Stimulated activated CD8-positive, alpha-beta memory T cell treated with anti-CD3 and anti-CD28 coated beads, Interleukin-12 subunit alpha, Interleukin-12 subunit beta, amount 100 ng/mL, for 4 hours (primary cell): ENCODE measurements at regions not wholly inside any gene's neighbourhood (a gene's known extent, or its start where the extent isn't known, plus 50 kb on each side); places are given as distances from the start of the nearest gene placed in this dataset.

Source experiments
- DNase-seq: peaks from one replicate; pipeline ENCODE4 v3.0.0-alpha.2; 2020; ENCODE audit warnings: low read depth

GRCh38 chr13:51518827-51519226, 65.4 kb upstream of the WDFY2 start:
- DNase-seq: no peak

DNA sequence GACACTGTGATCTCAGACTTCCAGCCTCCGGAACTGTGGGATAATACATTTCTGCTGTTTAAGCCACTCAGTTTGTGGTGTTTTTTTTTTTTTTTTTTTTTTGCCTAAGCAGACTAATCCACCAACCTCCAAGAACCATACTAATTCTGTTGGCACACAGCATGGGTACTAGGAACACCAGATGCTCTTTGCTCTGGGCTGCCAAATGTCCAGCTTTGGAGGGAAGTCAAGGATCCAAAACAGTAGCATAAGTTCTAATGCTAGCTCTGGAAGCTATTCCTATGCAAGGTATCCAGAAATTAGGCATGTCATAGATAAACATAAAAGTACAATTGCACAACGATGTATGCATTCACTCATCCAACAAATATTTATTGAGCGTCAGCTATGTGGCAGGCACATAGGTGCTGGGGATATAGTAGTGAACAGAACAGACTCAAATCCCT, 64.5 kb upstream of the WDFY2 start:
- DNase-seq: no peak

DNA sequence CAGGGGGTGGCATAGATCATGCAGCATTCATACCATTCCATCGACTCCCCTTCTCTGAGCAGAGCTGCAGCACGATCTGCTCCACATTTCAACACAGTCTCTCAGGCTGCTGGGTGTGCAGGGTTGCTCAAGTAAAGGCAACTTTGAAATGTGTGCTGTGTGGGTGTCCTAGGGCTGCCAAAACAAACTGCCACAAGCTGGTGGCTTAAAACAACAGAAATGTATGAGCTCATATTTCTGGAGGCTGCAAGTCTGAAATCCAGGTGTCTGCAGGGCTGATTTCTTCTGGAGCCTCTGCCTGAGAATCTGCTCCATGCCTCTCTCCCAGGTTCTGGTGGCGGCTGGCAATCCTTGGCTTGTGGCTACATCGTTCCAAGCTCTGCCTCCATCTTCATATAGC, 63.7 kb upstream of the WDFY2 start:
- DNase-seq: no peak

DNA sequence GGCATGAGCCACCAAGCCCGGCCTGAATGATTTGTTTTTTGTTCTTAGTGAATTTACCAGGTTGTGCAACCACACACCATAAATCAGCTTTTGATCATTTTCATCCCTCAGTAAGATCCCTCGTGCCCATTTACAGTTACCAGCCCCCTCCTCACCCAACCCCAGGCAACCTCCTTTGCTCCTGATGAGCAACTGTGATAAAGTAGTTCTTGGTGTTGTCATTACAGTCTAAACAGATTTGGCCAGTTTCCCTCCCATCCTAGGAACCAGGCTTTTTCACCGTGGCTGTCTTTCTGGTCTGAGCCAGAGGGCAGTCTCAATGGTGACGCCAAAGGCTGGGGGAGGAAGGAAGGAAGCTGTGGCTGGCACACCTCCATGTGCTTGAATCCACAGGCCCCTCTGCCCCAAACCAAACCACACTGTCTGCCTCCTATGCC, 61.2 kb upstream of the WDFY2 start:
- DNase-seq: no peak

GRCh38 chr13:51524312-51524711, 60.0 kb upstream of the WDFY2 start:
- no peak for DNase-seq

GRCh38 chr13:51524829-51525566, 59.3 kb upstream of the WDFY2 start:
- no peak for DNase-seq

DNA sequence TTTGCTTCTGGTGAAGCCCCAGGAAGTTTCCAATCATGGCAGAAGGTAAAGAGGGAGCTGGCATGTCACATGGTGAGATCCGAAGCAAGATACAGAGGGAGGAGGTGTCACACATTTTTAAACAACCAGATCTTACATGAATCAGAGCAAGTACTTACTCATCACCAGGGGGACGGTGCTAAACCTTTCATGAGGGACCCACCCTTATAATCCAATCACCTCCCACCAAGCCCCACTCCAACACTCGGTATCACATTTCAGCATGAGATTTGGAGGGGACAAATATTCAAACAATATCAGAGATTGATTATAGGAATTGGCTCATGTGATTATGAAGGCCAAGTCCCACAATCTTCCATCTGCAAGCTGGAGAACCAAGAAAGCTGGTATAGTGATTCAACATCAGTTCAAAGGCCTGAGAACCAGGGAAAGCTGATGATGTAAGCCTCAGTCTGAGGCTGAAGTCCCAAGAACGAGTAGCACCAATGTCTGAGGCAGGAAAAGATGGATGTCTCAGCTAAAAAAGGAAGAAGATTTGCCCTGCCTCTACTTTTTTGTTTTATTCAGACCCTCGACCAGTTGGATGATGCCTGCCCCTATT, 58.6 kb upstream of the WDFY2 start:
- no peak for DNase-seq

GRCh38 chr13:51526202-51526601, 58.1 kb upstream of the WDFY2 start:
- DNase-seq: no peak

GRCh38 chr13:51532736-51533197, 51.5 kb upstream of the WDFY2 start:
- no peak for DNase-seq

GRCh38 chr13:51534041-51534817, 50.0 kb upstream of the WDFY2 start:
- peak; percentile 11 for DNase-seq
